Type B pancreatic cell (in vitro differentiated cells): ENCODE measurements at regions not wholly inside any gene's neighbourhood (a gene's known extent, or its start where the extent isn't known, plus 50 kb on each side); places are given as distances from the start of the nearest gene placed in this dataset.
A peak's percentile ranks its signal among the peaks of the same experiment; 100 is the strongest.
"Not testable (repeated sequence)": the region's sequence is repeated elsewhere in the genome, so short reads cannot be mapped to it uniquely, and the experiment has no call there.

ENCODE experiments used
- DNase-seq: peaks from one replicate; pipeline ENCODE4 v3.0.0; 2021; ENCODE audit warnings: mixed read lengths; ENCODE audit not compliant: unreplicated experiment; ENCODE audit errors: extremely low spot score
- H3K27ac Mint-ChIP-seq: 2 replicates; pipeline ENCODE4 v1.8.0; 2021; ENCODE audit warnings: mild to moderate bottlenecking, mixed read lengths
- H3K27me3 Mint-ChIP-seq: 2 replicates; pipeline ENCODE4 v1.8.0; 2021; ENCODE audit warnings: mixed read lengths
- H3K36me3 Mint-ChIP-seq: 2 replicates; pipeline ENCODE4 v1.8.0; 2021; ENCODE audit warnings: mixed read lengths
- H3K4me1 Mint-ChIP-seq: one replicate; pipeline ENCODE4 v1.8.0; 2021; ENCODE audit warnings: mixed read lengths; ENCODE audit not compliant: unreplicated experiment
- H3K4me3 Mint-ChIP-seq: 2 replicates; pipeline ENCODE4 v1.8.0; 2021; ENCODE audit warnings: mild to moderate bottlenecking, mixed read lengths
- H3K9me3 Mint-ChIP-seq: 2 replicates; pipeline ENCODE4 v1.8.0; 2021; ENCODE audit warnings: mixed read lengths
- TF ChIP-seq, protein P1 (sequence below): fragments of 200-600 bp; sonication (generic); conservative IDR thresholded peaks from 2 replicates; pipeline ENCODE4 v1.5.0; 2021; ENCODE audit warnings: antibody characterized with exemption, mild to moderate bottlenecking

DNA sequence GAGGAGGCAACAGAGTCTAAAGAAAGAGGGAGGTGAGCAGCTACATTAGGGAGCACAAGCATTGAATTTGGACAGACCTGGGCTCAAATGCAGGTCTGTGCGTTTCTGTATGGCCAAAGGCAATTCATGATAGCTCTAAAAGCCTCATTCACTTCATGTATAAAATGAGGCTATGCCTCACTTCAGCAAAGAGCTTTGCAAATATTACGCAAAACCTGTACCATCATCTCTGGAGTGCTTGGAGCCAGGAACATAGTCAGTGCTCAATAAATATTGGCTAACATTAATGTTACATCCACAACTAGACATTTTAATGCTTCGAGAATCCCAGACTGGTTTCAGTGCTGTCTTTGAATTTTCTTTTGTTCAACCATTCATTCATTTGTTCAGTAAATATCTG is 254.7 kb upstream of the CDH11 start:
- no peaks in the 10 kb centered on the region for H3K36me3 Mint-ChIP-seq
- no peak overlapping the region for H3K27ac Mint-ChIP-seq
- H3K4me1 Mint-ChIP-seq: peaks cover 27% of the 10 kb centered on the region
- H3K27me3 Mint-ChIP-seq: peaks cover 7% of the 10 kb centered on the region
- TF ChIP-seq, protein P1, sequence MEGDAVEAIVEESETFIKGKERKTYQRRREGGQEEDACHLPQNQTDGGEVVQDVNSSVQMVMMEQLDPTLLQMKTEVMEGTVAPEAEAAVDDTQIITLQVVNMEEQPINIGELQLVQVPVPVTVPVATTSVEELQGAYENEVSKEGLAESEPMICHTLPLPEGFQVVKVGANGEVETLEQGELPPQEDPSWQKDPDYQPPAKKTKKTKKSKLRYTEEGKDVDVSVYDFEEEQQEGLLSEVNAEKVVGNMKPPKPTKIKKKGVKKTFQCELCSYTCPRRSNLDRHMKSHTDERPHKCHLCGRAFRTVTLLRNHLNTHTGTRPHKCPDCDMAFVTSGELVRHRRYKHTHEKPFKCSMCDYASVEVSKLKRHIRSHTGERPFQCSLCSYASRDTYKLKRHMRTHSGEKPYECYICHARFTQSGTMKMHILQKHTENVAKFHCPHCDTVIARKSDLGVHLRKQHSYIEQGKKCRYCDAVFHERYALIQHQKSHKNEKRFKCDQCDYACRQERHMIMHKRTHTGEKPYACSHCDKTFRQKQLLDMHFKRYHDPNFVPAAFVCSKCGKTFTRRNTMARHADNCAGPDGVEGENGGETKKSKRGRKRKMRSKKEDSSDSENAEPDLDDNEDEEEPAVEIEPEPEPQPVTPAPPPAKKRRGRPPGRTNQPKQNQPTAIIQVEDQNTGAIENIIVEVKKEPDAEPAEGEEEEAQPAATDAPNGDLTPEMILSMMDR: no peak
- no peaks in the 10 kb centered on the region for H3K9me3 Mint-ChIP-seq
- no peak for DNase-seq
- no peak overlapping the region for H3K4me3 Mint-ChIP-seq

DNA sequence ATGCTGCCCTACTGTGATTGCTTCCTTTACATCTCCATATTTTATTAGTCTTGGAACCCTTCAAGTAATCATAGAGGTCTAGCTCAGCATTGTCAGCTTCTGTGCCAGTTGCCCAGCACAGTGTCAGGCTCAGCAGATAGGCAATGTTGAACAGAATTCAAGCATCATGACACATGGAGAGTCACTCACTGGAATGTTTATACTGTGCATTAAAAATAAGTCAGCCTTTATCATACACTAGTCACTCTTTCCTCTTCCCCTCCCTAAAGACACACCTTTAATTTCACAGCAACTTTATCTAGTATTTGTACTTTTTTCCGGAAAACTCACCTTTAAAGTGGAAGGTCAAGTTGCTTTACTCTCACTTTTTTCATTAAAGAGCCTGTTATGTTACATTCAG is 253.8 kb upstream of the CDH11 start:
- no peak overlapping the region for H3K4me3 Mint-ChIP-seq
- no peak for DNase-seq
- no peaks in the 10 kb centered on the region for H3K36me3 Mint-ChIP-seq
- H3K27ac Mint-ChIP-seq: no peak overlapping the region
- TF ChIP-seq, protein P1: no peak
- H3K27me3 Mint-ChIP-seq: peaks cover 7% of the 10 kb centered on the region
- H3K4me1 Mint-ChIP-seq: peaks cover 27% of the 10 kb centered on the region
- no peaks in the 10 kb centered on the region for H3K9me3 Mint-ChIP-seq

DNA sequence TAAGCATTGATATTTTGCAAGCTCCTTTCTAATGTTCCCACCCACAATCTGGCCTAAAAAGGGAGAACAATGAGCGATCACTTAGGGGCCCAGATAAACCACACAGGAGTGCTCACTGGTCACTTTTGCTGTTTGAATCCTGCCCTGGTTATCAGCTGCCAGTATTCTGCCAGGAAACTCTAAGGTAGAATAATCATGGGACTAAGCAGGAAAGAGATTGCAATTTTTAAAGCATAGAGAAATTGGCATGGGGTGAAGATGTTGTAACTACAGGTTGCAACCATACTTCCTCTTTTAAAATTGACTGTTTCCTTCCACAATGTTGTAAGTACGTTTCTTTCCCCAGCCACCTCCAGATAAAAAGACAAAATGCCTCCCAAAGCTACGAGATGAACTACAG is 251.2 kb upstream of the CDH11 start:
- DNase-seq: no peak
- no peak overlapping the region for H3K4me3 Mint-ChIP-seq
- no peaks in the 10 kb centered on the region for H3K9me3 Mint-ChIP-seq
- H3K27me3 Mint-ChIP-seq: peaks cover 7% of the 10 kb centered on the region
- peaks cover 27% of the 10 kb centered on the region for H3K4me1 Mint-ChIP-seq
- TF ChIP-seq, protein P1: no peak
- peak overlapping the region; percentile 24 for H3K27ac Mint-ChIP-seq
- no peaks in the 10 kb centered on the region for H3K36me3 Mint-ChIP-seq

DNA sequence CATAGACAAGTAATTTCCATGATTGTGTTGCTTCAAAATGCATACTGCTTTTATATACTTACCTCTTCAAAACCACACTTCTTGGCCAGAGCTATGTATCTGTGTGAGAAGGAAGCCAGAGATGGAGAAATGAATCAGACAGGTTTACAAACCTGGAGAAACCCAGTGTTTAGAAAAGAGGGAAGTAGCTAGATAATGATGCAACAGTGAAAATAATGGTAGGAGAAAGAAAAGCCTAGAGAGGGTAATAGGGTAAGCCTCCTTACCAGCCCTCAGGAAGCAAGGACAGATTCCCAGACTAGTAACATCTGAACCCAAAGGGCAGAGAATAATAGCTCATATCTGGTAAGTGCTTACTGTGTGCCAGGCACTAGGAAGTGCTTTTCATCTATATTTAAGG is 250.3 kb upstream of the CDH11 start:
- no peak for DNase-seq
- TF ChIP-seq, protein P1: no peak
- Mint-ChIP-seq H3K9me3 (no peaks in the 10 kb centered on the region), H3K4me3 (no peak overlapping the region), H3K27ac (no peak overlapping the region), H3K27me3 (peaks cover 6% of the 10 kb centered on the region), H3K36me3 (no peaks in the 10 kb centered on the region), H3K4me1 (peaks cover 27% of the 10 kb centered on the region)

DNA sequence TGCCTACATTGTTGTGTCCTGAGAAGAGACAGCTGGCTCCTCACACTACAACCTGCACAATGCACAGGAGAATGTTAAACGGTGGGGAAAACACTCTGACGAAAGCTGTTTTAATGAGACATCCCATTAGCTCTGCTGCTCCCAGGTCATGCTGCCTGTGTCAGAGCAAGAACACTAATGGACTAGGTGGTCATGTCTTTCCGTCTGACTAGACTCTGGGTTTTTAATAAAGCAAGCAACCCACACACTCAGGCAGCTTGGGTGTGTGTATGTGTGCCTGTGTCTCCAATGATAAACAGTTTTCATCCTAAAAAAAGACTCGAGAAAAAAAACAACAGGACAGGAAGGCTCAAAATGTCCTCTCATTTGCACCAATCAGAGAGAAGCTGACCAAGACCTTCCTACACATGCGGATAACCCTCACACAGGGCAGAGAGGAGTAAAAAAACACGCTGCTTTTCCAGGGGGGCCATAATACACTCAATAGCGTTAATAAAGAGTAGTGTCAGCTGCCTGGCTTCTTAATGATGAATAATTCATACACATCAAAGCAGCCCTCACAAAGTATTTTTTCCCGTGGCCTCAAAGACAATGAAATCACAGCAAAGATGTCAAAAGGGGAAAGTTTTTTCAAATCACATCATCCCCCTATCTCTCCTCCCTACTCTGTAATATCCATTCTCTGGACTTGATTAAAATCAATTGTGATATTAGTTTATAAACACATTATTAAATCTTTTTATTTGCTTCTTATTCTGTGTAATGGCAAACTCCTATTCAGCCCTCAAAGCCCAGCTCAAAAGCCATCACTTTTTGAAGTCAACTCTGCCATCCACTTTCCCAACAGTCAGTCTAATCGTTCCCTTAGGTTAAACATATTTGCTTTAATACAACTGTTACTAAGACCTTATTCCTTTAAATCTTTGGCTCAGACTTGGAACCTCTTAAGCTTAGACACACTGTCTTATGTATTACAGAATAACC is 244.2 kb upstream of the CDH11 start:
- Mint-ChIP-seq H3K36me3 (no peaks in the 10 kb centered on the region), H3K27me3 (peaks cover 7% of the 10 kb centered on the region), H3K4me1 (peaks cover 5% of the 10 kb centered on the region), H3K9me3 (no peaks in the 10 kb centered on the region), H3K4me3 (no peak overlapping the region), H3K27ac (no peak overlapping the region)
- TF ChIP-seq, protein P1: no peak
- DNase-seq: no peak

DNA sequence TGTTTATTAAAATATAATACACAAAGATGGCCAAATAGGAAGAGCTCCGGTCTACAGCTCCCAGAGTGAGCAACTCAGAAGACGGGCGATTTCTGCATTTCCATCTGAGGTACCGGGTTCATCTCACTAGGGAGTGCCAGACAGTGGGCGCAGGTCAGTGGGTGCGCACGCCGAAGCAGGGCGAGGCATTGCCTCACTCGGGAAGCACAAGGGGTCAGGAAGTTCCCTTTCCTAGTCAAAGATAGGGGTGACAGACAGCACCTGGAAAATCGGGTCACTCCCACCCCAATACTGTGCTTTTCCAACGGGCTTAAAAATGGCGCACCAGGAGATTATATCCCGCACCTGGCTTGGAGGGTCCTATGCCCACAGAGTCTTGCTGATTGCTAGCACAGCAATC is 234.9 kb upstream of the CDH11 start:
- not testable (repeated sequence) for DNase-seq, H3K9me3 Mint-ChIP-seq, H3K27ac Mint-ChIP-seq, H3K4me3 Mint-ChIP-seq, H3K4me1 Mint-ChIP-seq, H3K27me3 Mint-ChIP-seq, H3K36me3 Mint-ChIP-seq
